K562 (cell line): ENCODE measurements at regions not wholly inside any gene's neighbourhood (a gene's known extent, or its start where the extent isn't known, plus 50 kb on each side); places are given as distances from the start of the nearest gene placed in this dataset.

Source experiments
- ATAC-seq: fragments of 200-7000 bp; cut with Tn5 transposase; 3 replicates; pipeline ENCODE4 v1.9.1; 2020; ENCODE audit warnings: moderate library complexity
- BruUV-seq: library from RNA; stranded (reverse); fragments of 400-500 nt; replicated peaks from 2 replicates; lab custom pipeline; 2021; lab: Mats Ljungman, UMichigan
- CTCF ChIA-PET: fragments of 300-600 bp; formaldehyde crosslinking; extraction: SDS; loops from one replicate; lab custom pipeline; 2021; ENCODE audit warnings: low intra/inter-chr PET ratio; lab: Yijun Ruan, JAX
- POLR2A ChIA-PET: fragments of 300-600, 350-650 bp; sonication (Branson Sonifier 250); formaldehyde crosslinking; extraction: SDS; loops from one replicate; lab custom pipeline; 2021; ENCODE audit warnings: antibody characterized with exemption, inconsistent platforms; lab: Yijun Ruan, JAX
- DNase-seq, 4 experiments: peaks; one replicate each; pipeline versions ENCODE4 v3.0.0 to v3.0.0-alpha.2; 2011 to 2018; ENCODE audit warnings: low spot score in 3 of 4, mixed read lengths in 3 of 4; ENCODE audit errors: extremely low read depth in 1 of 4
- FAIRE-seq: peaks from 2 replicates; lab custom pipeline; 2011; peaks lifted over from hg19 to GRCh38; lab: Jason Lieb, UNC
- H2AFZ ChIP-seq: 2 replicates; pipeline ENCODE4 v1.6.0; 2011; ENCODE audit warnings: low read depth, low read length, control low read depth, inconsistent platforms
- H3K27ac ChIP-seq: fragments of 200-600 bp; 3 replicates; pipeline ENCODE4 v1.8.0; 2011; ENCODE audit warnings: low read depth, mild to moderate bottlenecking, control low read depth, inconsistent platforms, low read length, moderate library complexity, mixed read lengths; ENCODE audit errors: extremely low read depth
- H3K27me3 ChIP-seq, 2 experiments: fragments of 300-600 bp in 1 of 2; 2 replicates in 1 of 2; 3 replicates in 1 of 2; pipeline versions ENCODE4 v1.6.0 to v1.8.0; 2011; ENCODE audit warnings: inconsistent platforms in 2 of 2, low read length in 2 of 2, mild to moderate bottlenecking in 1 of 2, mixed read lengths in 1 of 2, moderate library complexity in 1 of 2; ENCODE audit not compliant: control insufficient read depth in 2 of 2, insufficient read depth in 2 of 2
- H3K36me3 ChIP-seq: fragments of 300-600 bp; 3 replicates; pipeline ENCODE4 v1.8.0; 2011; ENCODE audit warnings: mild to moderate bottlenecking, low read length, inconsistent platforms; ENCODE audit not compliant: control insufficient read depth, insufficient read depth
- H3K4me1 ChIP-seq, 2 experiments: fragments of 200-600 bp in 1 of 2; replicated peaks in 1 of 2; 2 replicates in 1 of 2; 3 replicates in 1 of 2; pipeline versions ENCODE4 v1.5.1 to v1.8.0; 2011; ENCODE audit warnings: inconsistent platforms in 2 of 2, low read length in 2 of 2, mild to moderate bottlenecking in 1 of 2, mixed read lengths in 1 of 2, moderate library complexity in 1 of 2; ENCODE audit not compliant: control insufficient read depth in 2 of 2, insufficient read depth in 2 of 2
- H3K4me2 ChIP-seq: 2 replicates; pipeline ENCODE4 v1.6.1; 2011; ENCODE audit warnings: low read length, control low read depth, inconsistent platforms, mixed read lengths; ENCODE audit not compliant: insufficient read depth
- H3K4me3 ChIP-seq: fragments of 200-600 bp; sonication (generic), shearing (Covaris generic); 2 replicates; pipeline ENCODE4 v1.5.1; 2016; ENCODE audit warnings: control low read depth, inconsistent platforms
- H3K79me2 ChIP-seq: fragments of 200-600 bp; 3 replicates; pipeline ENCODE4 v1.8.0; 2011; ENCODE audit warnings: low read length, inconsistent platforms; ENCODE audit not compliant: control insufficient read depth, insufficient read depth
- H3K9ac ChIP-seq, 2 experiments: 2 replicates each; pipeline versions ENCODE4 v1.6.0 to v1.6.1; 2011; ENCODE audit warnings: low read depth in 2 of 2, low read length in 2 of 2, control low read depth in 1 of 2, inconsistent platforms in 1 of 2, mild to moderate bottlenecking in 1 of 2, mixed read lengths in 1 of 2; ENCODE audit not compliant: insufficient read depth in 1 of 2
- H3K9me1 ChIP-seq: one replicate; pipeline ENCODE4 v1.6.0; 2011; ENCODE audit warnings: inconsistent platforms, mild to moderate bottlenecking, low read length, moderate library complexity; ENCODE audit not compliant: control insufficient read depth, insufficient read depth
- H3K9me3 ChIP-seq: replicated peaks from 2 replicates; pipeline ENCODE4 v1.5.1; 2011; ENCODE audit warnings: low read depth, low read length, inconsistent platforms; ENCODE audit not compliant: control insufficient read depth, insufficient read depth
- H4K20me1 ChIP-seq: replicated peaks from 2 replicates; pipeline ENCODE4 v1.6.1; 2011; ENCODE audit warnings: low read length, inconsistent platforms, mixed read lengths; ENCODE audit not compliant: control insufficient read depth, insufficient read depth
- ASH1L ChIP-seq: fragments of 450-650 bp; IDR thresholded peaks from 2 replicates; pipeline ENCODE4 v1.6.1; 2018; ENCODE audit warnings: borderline replicate concordance, mild to moderate bottlenecking, low read depth; ENCODE audit not compliant: partially characterized antibody
- HEY1 ChIP-seq: fragments of 250-450 bp; sonication (Bioruptor Pico); IDR thresholded peaks from 2 replicates; pipeline ENCODE4 v1.5.0; 2020; ENCODE audit warnings: mild to moderate bottlenecking, moderate library complexity, borderline replicate concordance
- MCM5 ChIP-seq: fragments of 450-650 bp; IDR thresholded peaks from 2 replicates; pipeline ENCODE4 v1.6.1; 2016; ENCODE audit warnings: low read depth
- RBM17 ChIP-seq: fragments of 200-400 bp; formaldehyde crosslinking; IDR thresholded peaks from 2 replicates; pipeline ENCODE4 v1.6.1; 2017; ENCODE audit warnings: low read depth, mild to moderate bottlenecking, low read length, borderline replicate concordance
- ZNF282 ChIP-seq: sonication (generic); formaldehyde crosslinking; IDR thresholded peaks from 2 replicates; pipeline ENCODE4 v1.8.1; 2023; ENCODE audit warnings: missing genetic modification reagents
- ZNF717 ChIP-seq: fragments of 250-450 bp; sonication (Bioruptor Pico); IDR thresholded peaks from 2 replicates; pipeline ENCODE4 v1.5.0; 2021
- WGBS: fragments of 100-300 bp; shearing (Covaris generic); methylation state at CpG from one replicate; pipeline ENCODE4 v1.1.6; 2016; ENCODE audit warnings: low coverage, mixed read lengths; ENCODE audit not compliant: insufficient coverage; ENCODE audit errors: missing lambda C conversion rate; 5-methylcytosine and 5-hydroxymethylcytosine counted together
- in situ Hi-C: fragments of 300-500 bp; cut with MboI; formaldehyde crosslinking; loops from 4 replicates; pipeline ENCODE4 v1.15.0; 2018; ENCODE audit warnings: inconsistent platforms, mixed read lengths
- intact Hi-C: fragments of 100-400 bp; cut with micrococcal nuclease; formaldehyde crosslinking; loops from 2 replicates; pipeline ENCODE4 v1.14.2; 2022
- TF ChIP-seq, protein P1 (sequence below): sonication (generic); formaldehyde crosslinking; IDR thresholded peaks from 2 replicates; pipeline ENCODE4 v1.8.0; 2022; ENCODE audit warnings: mild to moderate bottlenecking, missing genetic modification reagents, borderline replicate concordance

DNA sequence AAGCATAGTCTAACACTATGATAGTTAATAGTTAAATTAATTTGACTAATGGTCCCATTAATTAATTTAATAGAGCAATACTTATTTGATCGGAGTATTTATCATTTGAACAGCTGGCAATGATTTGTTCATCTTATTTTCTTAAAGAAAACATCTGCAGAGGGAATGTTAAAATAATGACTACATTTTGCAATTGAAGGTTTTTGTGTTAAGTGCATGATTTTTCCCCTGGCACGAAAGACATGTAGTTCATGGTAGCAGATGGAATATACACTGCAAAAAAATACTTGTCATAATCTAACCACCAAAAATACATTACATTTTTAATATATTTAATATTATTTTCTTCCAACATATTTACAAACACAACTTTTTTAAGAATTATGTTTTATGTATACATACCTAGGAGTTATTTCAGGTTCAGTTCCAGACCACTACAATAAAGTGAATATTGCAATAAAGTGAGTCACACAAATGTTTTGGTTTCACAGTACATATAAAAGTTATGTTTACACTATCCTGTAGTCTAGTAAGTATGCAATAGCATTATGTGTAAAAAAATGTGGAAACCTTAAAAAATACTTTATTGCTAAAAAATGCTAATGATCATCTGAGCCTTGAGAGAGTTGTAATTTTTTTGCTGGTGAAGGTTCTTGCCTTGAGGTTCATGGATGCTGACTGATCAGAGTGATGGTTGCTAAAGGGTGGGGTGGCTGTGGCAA is 292.6 kb upstream of the DAB2 start:
- in situ Hi-C loops (loop anchor here (10.0 kb wide), 1 partner anchor 987 kb away; no protein-coding TSS in a partner anchor), intact Hi-C loops (loop anchor here (10.0 kb wide), 1 partner anchor 1157 kb away; no protein-coding TSS in a partner anchor)
- TF ChIP-seq ZNF717 (CRISPR knock-in tag) = no peak
- no peak for TF ChIP-seq RBM17
- TF ChIP-seq ASH1L = no peak
- no peak for TF ChIP-seq HEY1 (CRISPR knock-in tag)
- TF ChIP-seq MCM5 = no peak
- TF ChIP-seq ZNF282 (CRISPR knock-in tag) = no peak
- TF ChIP-seq, protein P1, sequence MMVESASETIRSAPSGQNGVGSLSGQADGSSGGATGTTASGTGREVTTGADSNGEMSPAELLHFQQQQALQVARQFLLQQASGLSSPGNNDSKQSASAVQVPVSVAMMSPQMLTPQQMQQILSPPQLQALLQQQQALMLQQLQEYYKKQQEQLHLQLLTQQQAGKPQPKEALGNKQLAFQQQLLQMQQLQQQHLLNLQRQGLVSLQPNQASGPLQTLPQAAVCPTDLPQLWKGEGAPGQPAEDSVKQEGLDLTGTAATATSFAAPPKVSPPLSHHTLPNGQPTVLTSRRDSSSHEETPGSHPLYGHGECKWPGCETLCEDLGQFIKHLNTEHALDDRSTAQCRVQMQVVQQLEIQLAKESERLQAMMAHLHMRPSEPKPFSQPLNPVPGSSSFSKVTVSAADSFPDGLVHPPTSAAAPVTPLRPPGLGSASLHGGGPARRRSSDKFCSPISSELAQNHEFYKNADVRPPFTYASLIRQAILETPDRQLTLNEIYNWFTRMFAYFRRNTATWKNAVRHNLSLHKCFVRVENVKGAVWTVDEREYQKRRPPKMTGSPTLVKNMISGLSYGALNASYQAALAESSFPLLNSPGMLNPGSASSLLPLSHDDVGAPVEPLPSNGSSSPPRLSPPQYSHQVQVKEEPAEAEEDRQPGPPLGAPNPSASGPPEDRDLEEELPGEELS (CRISPR knock-in tag) = no peak
- Histone ChIP-seq H3K4me1 (peaks cover 0 to 4% of the 10 kb centered on the region in 2 experiments; a peak in 1 of 5 replicates), H3K4me2 (no peak overlapping the region), H3K79me2 (no peaks in the 10 kb centered on the region), H3K27ac (no peak overlapping the region), H3K9me1 (no peaks in the 10 kb centered on the region), H3K36me3 (no peaks in the 10 kb centered on the region), H3K4me3 (no peak overlapping the region), H3K27me3 (no peaks in the 10 kb centered on the region), H3K9ac (no peak overlapping the region), H2AFZ (no peak overlapping the region), H4K20me1 (no peaks in the 10 kb centered on the region), H3K9me3 (no peaks in the 10 kb centered on the region)
- ATAC-seq = no peak
- no peak for DNase-seq
- ChIA-PET POLR2A (no interaction called here), CTCF (interaction anchor here (1.7 to 2.7 kb wide), 2 partner anchors 971 to 1019 kb away, joined by 8 to 9 read pairs; no protein-coding TSS in a partner anchor)
- WGBS = 0% methylated on average over 2 of the region's 2 CpGs
- no peak for FAIRE-seq
- BruUV-seq = no TSS peak
